ENCODE measurements at regions not wholly inside any gene's neighbourhood (a gene's known extent, or its start where the extent isn't known, plus 50 kb on each side); places are given as distances from the start of the nearest gene placed in this dataset.

DNA sequence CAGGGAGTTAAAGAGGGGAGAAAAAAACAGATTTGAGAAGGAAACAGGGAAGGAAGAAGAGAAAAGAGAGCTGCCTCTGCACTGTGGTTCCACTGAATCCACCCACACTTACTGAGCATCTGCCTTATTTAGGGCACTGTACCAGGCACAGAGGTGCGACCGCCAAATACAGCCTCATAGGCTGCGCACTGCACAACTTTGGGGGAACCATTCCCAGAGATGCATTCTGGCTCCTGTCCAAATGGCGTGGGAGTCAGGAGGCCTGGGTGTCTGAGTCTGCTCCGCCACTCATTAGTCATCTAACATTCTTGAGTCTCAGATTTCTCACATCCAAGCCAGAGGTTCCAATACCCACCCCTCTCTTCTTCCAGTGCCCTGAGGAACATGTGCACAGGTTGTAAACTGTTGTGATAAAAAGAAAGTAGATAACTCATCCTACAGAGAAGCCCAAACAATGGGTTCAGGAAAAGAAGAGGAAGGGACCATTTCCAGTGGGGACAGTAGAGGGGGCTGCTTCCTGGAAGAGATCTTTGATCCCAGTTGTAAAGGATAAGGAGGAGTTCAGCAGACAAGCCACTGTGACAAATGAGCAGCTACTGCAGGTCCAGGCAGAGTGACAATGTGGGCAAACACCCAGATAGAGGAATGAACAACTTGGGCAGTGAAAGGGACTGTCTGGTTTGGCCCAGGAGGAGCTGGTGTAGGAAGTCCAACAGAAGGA, 254.6 kb downstream of the UACA start:
- no peak for DNase-seq (ENCODE audit: low read depth in 1 of 2, low spot score in 1 of 2)

DNA sequence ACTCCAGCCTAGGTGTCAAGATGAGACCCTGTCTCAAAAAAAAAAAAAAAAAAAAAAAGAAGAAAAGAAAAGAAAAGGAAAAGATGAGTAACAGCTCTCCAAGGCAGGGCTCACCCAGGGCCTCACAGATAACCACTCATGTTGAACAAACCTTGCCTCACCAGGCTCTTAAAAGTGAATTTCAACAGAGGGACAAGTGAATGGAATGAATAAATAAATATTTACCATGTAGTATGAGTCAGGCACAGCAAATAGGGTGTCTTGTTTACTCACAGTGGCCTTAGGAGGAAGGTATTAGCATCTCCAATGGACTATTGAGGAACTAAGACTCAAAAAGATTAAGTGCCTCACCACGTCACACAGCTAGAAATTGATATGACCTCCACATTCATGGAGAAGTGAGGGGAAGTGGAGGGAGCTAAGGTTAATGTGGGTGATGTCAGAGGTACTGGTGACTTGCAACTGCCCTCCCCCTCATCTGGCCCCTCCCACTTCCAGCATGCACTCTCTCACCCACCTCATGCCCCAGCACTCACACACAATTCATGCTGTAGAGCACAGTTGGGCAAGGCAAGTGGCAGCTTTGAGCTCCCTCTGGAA, 255.5 kb downstream of the UACA start:
- DNase-seq (ENCODE audit: low read depth in 1 of 2, low spot score in 1 of 2): no peak

DNA sequence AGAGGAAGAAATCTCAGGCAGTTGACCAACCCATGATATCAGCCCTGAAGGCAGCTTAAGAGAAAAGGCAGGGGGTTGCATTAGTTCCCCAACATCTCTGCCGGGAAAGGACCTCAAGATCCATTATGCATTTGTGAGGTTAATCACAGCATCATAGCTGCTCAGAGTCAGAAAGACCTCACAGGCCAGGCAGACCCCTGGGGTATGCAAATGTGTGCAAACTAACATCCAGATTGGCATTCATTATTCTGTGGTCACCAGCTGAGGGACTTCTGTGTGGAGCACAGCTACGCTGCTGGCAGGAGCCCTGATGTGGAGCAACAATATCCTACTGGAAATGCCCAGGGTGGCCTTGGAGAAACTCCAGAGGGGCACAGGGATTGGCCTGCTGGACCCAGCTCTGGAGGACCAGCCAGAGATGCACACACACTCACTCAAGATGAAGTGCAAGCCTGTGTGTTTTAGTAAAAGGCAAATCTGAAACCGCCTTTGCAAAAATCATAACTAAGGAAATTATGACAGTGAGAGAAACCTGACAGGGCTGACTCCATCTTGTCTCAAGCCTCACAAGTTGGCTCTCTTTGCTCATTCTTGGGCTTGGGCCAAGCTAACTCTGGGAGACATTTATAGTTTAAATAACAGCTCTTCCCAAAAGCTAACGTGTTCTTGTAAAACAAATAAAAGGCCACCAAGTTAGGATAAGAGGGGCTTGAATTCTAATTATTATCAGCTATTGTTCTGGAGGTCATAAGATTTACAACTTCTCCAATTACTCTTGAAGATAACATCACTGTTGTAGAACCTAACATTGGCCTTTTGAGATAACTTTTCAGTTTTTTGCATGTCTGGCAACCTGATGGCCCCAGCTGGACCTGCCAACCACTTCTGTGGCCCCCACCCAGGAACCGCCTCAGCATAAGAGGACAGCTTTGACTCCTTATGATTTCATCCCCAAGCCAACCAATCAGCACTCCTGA, 257.1 kb downstream of the UACA start:
- no peak for DNase-seq (ENCODE audit: low read depth in 1 of 2, low spot score in 1 of 2)

DNA sequence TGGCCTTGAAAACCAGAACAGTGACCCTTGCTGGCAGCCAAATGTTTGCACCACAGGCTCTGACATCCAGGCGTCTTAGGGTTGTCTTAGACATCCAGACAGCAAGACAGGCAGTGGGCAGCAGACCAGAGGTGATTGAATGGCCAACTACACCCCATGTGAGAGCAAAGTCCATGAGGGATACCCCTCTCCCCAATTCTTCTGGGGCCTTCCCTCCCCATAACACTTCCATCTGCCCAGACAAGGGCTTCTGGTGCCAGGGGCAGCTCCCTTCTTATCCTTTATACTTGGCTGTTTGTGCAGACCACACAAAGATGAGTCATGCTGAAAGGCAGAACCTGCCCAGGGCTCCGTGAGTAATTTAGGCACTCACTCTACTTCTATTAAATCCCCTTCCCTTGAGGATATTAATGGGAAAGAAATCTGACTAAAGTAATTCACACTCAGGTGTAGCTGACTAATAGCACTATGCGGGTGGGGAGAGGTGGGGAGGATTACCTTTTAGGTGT, 257.9 kb downstream of the UACA start:
- no peak for DNase-seq (ENCODE audit: low read depth in 1 of 2, low spot score in 1 of 2)

DNA sequence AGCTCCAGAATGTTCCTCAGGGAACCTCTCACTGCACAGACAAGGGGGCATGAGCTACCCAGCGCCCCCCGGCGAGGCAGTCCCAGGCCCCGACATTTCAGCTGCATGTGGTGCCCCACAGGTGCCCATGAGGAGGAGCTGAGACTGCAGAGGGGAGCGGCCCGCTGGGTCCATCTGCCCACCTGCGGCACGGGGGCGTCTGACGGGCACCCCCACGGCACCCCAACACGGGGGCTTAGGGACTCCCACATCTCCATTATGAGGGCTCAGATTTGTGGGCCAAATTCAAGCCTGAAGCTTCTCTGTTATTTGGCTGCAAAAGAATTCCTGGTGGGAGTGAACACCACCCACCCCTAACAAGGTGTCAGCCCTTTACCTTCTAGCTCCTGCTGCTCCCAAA, 258.4 kb downstream of the UACA start:
- no peak for DNase-seq (ENCODE audit: low read depth in 1 of 2, low spot score in 1 of 2)

DNA sequence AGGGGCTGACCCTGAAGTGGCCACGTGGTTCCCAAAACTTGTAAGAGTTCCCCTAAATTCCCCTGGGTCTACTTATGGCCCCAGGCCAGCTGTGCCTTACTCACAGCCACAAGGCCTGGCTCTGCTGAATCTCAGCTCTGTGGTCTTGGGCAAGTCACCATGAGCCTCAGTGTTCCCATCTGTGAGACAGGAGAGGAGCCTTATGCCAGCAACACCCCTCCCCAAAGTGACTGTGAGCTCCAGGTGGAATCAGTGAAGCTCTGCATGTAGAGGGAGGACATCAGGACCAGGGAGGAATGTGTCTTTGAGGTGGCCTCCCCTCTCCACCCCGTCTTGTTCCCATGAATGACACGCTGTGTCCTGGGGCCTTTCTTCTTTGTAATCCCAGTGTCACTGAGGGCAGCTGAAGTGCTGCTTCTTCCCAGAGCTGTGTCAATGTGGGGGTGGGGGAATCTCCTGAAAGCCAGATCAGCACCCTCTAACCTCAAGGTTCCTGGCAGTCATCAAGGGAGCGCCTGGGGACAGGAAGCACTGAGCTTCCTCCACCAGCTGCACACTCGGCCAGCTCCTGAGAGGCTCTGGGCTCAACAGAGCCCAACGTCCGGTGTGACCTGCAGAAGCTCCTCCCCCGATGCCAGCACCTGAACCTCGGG, 258.9 kb downstream of the UACA start:
- DNase-seq (ENCODE audit: low read depth in 1 of 2, low spot score in 1 of 2): no peak

DNA sequence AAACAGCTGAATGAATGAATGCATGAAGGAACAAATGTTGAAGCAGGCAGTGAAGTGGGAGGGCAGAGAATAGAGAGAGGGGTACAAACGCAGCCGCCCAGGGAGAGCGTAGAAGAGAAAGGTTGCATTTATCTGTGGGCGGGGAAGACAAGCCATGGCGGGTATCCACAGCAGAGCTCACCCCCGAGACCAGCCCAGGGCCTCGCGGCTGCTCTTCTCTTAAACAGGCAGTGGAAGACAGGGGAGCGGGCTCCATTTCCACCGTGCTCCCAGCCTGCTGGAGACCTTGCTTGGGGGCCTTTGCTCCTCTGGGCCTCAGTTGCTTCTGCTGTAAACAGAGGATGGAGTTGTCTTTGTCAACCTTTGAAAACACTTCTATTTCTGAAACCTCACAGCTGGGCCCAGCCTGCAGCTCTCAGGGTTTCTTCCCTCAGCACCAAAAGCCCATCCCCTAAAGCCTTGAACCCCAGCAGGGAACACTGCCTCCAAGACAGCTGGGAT, 259.5 kb downstream of the UACA start:
- no peak for DNase-seq (ENCODE audit: low read depth in 1 of 2, low spot score in 1 of 2)

DNA sequence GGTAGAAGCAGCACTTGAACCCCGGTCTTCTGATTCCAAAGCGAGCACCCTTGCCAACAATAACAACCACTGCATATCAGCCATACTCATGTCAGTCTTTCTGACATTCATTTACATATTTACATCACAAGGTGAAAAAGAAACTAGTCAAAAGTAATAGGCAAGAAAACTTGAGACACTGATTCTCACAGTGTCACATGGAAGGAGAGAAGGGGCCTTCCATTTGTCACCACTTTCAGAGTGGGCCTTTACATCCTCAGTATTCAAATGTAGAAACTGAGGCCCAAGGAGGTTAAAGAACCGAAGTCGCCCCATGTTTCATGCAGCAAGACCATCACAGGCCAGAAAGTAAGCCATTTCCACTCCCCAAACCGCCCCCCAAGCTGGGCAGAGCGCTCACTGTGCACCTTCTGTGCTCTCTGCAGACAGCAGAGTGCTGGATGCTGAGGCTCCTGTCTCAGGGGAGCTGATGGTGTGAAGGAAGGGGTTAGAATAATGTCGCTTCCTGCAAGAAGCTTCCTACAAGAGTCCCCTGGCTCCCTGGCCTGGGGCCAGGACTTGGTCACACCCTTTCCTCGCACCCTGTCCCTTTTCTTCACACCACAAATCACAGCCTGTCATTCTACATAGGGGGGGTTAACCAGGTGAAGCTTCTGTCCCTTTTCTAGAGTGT, 260.1 kb downstream of the UACA start:
- no peak for DNase-seq (ENCODE audit: low read depth in 1 of 2, low spot score in 1 of 2)

DNA sequence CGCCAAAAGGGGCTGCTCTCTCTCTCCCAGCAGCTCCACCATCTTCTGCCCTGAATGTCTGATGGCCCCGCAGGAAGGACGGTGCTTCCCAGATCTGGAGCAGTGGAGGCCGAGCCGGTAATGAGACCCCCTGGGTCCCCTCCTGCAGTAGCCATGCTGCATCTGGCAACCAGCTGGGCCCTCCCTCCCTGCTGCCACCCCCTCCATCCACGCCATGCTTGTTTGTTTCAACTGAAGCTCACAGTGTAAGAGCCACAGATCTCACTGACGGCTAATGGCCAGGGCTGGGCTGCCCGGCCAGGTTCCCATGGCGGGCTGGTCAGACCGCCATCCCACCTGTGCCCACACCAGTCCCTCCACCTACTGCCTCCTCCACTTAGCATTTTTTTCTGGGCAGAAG, 260.8 kb downstream of the UACA start:
- no peak for DNase-seq (ENCODE audit: low read depth in 1 of 2, low spot score in 1 of 2)

DNA sequence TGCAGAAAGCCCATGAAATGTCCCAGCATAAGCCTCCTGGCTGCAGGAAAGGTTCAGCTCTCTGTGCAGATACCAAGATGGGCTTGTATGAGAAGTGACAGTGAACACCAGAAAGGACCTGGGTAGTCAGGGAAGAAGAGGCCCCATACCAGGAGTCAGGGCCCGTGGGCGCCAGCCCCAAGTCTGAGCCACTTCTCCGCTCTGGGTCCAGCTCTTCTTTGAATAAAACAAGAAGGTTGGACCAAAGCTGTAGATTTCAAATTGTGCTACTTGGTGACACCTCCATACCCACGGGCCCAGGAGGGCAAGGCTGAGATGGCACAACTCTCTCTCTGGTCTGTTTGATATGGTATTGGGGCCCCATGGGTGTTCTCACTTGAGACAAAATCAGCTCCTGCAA, 261.5 kb downstream of the UACA start:
- no peak for DNase-seq (ENCODE audit: low read depth in 1 of 2, low spot score in 1 of 2)

DNA sequence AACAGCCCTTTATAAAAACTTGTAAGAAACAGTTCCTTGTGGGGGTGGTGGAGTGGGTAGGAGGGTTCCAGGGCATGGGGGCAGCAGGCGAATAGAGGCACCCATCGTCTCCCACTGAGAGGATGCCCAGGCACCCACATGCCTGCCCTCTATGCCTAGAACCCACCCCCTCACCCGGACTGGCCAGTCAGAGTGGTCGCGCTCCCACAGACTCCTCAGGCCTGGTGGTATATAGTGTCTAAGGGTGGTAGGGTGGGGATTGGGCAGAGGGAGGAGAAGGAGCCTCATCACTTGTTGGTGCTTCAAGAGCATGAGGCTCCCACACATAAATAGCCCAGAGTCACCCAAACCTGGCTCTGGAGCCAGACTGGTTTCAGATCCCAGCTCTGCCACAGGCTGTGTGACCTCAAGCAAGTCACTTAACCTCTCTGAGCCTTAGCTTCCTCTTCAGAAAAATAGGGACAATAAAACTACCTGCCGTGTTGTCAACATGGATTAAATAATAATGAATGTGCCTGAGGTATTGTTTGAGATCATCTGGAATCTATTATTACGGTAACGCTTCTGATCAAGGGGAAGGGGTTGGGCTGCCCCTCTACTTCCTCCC, 262.1 kb downstream of the UACA start:
- no peak for DNase-seq (ENCODE audit: low read depth in 1 of 2, low spot score in 1 of 2)

DNA sequence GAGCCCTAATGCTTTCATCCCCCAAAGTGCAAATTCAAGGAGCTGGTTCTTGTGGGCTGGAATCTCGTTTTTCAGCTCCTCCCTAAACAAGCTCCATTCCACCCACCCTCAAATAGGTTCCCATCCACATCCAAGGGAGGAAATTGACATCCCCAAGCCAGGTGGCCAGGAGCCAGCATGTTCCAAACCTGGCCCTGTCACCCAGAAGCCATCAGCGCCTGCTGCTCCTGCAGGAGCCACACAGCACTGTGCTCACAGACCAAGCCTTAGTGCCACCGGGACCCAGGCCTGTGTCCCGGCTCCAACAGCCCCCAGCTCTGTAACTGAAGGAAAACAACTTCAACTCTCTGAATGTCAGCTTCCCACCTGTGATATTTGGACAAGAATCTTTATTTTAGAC, 263.6 kb downstream of the UACA start:
- DNase-seq (ENCODE audit: low read depth in 1 of 2, low spot score in 1 of 2): no peak

DNA sequence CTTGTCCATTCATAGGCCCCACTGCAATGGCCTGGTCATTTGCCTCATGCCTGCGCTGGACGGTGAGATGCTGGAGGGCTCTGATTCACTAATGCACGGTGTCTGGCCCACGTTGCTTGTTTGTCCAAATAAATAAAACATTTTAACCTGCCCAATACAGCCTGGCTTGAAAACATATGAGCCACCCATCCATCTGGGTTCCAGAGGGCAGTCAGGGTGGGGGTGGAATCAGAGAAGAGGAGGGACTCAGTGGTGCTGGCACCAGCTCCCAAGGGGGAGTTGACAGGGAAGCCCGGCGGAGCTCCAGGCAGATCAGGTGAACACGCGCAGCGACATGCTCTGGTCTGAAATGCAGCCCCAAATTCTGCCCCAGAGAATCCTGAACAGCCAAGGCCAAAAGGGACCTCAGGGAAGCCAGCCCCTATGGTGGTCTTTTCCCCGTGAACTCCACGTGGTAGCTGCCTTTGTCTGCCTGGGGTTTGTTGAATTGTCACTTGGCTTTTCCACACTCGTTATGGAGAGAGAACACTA, 265.2 kb downstream of the UACA start:
- DNase-seq (ENCODE audit: low read depth in 1 of 2, low spot score in 1 of 2): no peak

DNA sequence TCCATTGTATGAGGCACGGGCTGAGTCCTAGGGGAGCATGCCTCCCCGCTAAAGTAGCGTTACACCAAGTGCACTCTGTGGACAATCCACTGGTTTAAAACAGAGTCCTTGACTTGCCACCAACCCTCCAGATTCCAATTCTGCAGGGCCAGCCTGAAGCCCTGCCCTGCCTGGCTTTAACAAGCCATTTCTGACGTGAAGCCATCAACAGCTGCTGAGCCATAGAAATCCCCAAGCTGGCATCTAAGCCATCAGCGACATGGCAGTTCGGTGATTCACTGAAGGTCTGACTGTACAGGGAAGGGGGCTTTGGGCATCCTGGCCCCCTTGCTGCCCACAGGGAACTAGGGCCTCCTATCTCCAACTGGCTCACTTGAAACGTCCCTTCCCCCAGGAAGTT, 265.7 kb downstream of the UACA start:
- no peak for DNase-seq (ENCODE audit: low read depth in 1 of 2, low spot score in 1 of 2)

DNA sequence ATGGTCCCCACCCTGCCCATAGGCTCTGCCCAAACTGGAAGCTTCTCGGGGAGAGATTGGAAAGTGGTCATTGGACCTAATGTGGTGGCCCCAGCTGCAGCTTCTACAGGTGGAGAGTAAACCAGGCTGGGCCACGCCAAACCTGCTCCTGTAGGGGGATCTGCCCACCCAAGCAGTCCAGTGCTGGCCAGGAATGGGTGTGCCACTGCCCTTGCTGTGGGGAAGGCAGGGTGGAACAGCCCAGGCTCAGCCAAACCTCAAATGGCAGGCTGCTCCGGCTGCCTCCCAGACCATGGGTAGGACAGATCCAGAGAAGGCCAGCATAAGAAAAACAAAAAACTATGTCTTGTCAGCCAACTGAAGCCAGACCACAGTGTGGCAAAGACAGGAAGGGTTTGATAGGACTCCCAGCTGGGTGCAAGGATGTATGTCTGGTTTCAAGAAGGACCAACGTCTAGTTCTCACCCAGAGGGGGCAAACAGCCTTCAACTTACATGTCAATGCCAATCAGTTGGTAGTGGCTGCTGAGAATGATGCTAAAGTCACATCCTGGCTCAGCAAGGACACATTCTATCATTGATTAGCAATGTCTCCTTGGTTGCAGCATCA, 267.3 kb downstream of the UACA start:
- DNase-seq (ENCODE audit: low read depth in 1 of 2, low spot score in 1 of 2): no peak

DNA sequence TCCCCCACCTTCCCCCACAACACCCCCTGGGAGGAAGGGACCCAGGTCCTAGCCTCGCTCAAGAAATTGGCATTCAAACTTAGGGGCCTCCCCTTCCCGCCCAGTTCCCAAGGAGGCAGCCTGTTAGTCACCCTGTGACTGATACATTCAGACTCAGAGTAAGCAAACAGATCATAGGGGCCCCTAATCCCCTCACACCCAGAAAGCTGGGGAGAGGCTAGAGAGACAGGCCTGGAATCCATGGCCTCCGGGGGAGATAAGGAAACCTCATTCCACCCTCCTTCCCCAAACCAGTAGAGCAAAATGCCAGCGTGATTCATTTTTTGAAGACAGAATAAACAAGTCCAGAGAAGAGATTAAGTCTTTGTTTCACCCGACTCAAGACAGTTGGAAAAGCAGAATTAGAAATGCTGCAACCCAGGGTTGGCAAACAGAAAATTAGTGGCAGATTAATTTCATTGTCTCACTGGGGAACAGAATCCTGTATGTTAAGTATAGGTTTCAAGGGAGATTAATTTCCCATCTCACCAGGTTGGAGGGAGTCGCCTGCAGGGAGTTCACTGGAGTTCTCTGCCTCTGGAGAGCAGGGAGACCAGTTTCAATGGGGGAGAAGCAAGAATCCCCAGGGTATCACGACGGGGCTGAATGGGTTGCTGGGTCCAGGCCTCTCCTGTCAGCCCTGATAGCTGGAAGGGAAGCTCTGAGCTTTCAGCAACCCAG, 268.3 kb downstream of the UACA start:
- DNase-seq (ENCODE audit: low read depth in 1 of 2, low spot score in 1 of 2): no peak

DNA sequence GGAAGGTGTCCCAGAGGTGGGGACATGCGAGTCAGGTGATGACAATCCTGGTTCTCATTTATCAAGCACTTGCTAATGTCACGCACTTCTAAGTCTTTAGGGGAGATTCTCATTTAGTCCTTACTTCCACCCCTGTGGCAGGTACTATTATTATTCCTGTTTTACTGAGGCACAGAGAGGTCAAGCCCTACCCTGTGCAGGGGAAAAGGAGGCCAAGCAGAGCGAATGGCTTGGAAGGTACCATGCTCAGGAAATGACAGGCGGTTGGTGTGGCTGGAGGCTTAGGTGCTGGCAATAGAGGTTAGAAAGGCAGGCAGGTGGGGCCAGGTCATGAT, 268.9 kb downstream of the UACA start:
- DNase-seq (ENCODE audit: low read depth in 1 of 2, low spot score in 1 of 2): no peak

DNA sequence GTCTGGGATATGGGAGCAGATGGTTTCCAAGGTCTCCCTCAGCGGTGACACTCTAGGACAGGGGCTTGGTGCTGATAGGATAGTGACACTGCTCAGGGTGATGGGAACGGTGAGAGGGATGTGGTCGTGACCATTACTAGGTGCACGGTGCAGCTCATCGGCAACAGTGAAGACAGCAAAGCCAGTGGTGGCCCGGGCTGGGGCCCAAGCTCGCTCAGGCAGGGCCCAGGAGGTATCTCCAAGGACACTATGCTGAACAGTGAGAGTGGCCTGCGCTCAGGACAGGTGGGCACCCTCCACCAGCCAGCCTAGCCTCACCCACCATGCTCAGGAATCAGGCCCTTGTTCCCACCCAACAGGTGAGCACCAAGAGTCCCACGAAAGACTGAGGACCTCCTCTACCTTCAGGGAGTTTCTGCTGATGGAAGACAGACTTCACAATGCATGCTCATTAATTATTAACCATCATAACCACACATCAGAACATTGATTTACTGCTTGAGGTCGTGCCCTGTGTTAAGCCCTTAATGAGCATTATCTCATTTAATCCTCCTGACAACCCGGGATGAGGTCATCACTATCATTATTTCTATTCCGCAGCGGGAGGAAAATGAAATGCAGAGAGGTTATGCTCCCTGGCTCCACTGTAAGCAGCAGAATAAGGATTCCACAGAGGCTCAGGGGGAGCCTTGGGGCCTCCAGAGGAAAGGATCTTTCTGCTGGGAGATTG, 269.4 kb downstream of the UACA start:
- no peak for DNase-seq (ENCODE audit: low read depth in 1 of 2, low spot score in 1 of 2)
